NOMO-1 treated with dmso at 0.1 percent for 144 hours (cell line): ENCODE measurements at regions not wholly inside any gene's neighbourhood (a gene's known extent, or its start where the extent isn't known, plus 50 kb on each side); places are given as distances from the start of the nearest gene placed in this dataset.
A peak's percentile ranks its signal among the peaks of the same experiment; 100 is the strongest.
"Not testable (repeated sequence)": the region's sequence is repeated elsewhere in the genome, so short reads cannot be mapped to it uniquely, and the experiment has no call there.

Experiments
- DNase-seq: peaks from one replicate; lab custom pipeline; 2025; ENCODE audit not compliant: unreplicated experiment; lab: John Stamatoyannopoulos, UW

DNA sequence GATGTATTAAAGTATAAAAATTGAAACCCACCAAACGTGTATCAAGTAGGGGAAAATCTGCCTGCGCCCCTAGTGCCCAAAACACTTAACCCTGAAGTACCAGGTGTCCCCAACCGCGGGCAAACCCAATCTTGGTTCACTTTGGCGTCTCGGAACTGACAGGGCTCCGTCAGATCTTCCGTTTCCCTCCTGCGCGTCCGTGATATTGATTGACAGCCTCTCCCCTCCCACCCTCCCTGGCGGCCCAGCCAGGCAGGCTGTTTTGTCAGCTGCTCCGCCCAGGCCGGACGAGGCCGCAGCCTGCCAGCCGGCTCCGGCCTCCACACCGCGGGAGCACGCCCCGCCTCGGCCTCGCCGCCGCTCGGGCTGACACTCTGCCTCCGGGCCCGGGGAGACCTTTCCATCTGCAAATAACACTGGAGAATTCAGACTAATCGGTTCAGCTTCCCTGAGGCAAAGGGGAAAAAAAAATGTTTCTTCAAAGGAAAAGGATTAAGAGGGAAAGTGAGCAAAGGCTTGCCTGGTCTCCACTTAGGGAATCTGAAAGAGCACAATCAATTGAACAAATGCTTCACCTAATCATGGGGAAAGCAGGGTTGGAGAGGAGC, 234.9 kb upstream of the MCHR2 start:
- DNase-seq: peak; percentile 66

DNA sequence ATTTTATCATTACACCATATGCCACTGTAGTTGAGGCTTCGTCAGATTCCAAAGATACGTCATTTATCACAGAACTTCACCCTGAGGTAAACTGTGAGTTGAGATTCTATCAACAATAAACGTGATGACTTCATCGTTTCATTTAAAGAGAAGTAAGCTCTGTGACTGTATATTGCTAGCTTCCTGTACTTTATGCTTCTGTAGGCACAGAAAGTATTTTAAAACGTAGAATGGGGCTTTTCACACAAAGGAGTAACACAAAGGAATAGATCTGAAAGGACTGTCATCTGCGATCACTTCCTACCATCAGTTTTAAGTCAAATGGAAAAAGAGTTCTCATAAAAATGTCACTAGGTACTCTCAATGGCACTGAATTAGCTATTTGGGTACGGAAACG, 234.4 kb upstream of the MCHR2 start:
- no peak for DNase-seq

DNA sequence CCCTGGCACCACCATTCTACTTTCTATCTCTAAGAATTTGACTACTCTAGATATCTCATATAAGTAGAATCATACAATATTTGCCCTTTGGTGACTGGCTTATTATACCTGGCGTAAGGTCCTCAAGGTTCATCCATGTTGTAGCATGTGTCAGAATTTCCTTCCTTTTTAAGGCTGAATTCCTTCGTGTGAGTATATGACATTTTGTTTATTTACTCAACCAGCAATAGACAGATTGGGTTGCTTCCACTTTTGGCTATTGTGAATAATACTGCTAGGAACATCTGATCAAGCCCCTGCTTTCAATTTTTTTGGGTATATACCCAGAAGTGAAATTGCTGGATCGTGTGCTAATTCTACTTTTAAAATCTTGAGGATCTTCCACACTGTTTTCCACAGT, 232.8 kb upstream of the MCHR2 start:
- DNase-seq: no peak

DNA sequence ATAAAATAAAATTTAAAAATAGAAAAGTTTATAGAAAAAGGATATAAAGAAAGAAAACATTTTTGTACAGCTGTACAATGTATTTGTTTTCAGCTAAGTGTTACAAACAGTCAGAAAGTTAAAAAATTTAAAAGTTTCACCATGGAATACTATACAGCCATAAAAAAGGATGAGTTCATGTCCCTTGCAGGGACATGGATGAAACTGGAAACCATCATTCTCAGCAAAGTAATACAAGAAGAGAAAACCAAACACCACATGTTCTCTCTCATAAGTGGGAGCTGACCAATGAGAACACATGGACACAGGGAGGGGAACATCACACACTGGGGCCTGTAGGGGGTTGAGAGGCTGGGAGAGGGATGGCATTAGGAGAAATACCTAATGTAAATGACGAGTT, 229.9 kb upstream of the MCHR2 start:
- not testable (repeated sequence) for DNase-seq

- DNase-seq: no peak
Measured at GRCh38 chr6:100220543-100220942, 226.5 kb upstream of the MCHR2 start.

DNA sequence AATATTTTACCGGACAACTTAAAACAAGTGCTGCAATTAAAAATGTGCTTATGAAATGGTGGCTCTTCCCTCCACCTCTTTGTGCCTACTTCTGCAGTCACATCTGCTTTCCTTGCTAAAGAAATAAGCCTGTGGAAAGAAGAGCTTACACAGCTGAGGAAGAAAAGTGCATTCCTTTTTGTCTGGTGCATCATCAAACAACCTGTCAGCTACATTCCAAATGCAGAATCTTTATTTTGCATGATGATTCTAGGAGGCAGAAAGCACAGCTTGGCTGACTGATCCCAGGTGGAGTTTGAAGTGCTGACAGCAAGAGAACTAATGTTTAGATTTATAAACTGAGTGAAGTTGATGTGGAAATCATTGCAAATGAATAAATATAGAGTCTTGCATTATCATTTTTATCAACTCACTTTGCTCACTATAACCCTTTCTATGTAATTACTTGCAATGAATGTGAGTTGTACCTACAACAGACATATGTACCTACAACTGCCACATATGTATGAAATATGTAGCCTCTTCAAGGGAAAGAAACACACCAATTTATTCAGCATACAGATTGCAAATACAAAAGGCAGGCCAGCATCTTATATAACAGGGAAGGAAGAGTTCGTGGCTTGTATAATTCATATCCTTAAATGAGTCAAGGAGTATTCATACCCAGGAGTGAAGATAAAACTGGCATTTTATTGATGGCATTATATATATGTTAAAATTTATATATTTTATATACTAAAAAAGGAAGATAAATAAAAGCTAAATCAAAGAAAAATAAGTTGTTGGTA, 223.4 kb upstream of the MCHR2 start:
- DNase-seq: no peak

GRCh38 chr6:100216760-100217159, 222.7 kb upstream of the MCHR2 start:
- no peak for DNase-seq

DNA sequence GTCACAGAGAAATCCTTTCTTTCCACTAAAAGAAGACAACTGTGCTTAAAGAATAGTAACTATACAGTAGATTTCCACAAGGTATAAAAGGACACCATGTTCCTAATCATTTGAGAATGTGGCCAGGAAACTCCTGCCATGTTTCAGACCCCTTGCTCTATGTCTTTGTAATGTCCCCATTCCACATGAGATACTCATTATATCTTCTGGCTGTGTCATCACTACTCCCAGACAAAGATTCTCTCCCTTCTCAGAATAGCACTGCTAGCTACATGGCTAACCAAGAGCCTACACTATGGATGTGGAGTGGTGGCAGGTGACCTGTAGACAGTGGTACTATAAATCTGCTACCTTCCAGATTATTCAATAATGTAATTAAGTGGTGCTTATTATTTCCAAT, 218.1 kb upstream of the MCHR2 start:
- DNase-seq: no peak

DNA sequence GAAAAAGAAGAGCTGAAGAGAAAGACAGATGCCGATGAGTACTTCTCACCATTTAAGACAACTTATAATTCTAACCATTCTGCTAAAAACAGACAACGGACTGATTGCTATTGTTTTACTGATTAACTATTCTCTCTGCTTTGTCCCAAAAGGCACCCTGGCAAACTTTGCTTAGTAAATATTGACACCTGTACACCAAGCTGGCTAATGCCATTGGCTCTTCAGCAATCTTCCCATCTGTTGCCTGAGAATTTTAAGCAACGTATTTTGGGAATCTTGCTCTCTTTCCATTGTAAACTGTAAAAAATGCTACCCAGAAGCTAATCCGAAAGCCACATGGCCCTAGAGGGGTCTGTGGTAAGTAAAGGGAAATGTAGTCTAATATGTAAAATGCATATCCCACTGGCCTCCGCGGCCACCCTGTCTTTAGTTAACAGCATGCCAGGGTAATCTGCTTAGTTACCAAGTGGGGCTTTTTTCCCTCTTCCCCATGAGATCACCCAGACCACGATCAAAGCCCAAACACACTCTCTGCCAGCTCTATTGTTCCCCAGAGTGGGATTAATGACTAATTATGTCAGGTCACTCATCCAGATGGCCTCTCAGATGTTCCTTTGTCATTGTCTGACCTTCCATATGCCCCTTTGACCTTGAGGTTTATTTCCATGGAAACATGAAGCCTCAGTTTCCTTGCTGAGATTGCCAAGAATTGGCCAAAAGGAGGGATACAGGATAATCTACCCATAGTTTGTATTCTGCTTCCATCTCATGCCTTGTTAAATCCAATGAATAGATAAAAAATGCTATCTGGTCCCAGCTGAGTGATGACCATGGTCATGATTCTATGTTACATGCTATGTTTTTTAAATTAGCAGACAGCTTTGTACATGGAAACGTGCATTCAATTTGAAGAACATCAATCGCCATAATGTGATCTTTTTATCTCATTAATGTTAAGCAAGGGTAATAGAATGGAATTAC, 216.4 kb upstream of the MCHR2 start:
- no peak for DNase-seq

- no peak for DNase-seq
Measured at GRCh38 chr6:100209323-100210136, 215.5 kb upstream of the MCHR2 start.

DNA sequence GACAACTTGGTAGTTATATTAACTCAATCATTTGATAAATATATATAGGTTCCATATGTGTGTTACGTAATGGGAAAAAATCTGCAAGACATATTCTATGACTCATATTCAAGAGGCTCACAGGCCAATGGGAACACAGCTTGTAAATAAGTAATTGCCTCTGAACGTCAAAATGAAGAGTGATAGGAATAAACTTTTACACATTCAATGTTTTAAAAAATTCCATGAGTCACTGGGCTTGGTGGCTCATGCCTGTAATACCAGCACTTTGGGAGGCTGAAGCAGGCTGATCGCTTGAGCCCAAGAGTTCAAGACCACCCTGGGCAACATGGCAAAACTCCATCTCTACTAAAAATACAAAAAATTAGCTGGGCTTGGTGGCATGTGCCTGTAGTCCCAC, 209.4 kb upstream of the MCHR2 start:
- DNase-seq: peak; percentile 10

DNA sequence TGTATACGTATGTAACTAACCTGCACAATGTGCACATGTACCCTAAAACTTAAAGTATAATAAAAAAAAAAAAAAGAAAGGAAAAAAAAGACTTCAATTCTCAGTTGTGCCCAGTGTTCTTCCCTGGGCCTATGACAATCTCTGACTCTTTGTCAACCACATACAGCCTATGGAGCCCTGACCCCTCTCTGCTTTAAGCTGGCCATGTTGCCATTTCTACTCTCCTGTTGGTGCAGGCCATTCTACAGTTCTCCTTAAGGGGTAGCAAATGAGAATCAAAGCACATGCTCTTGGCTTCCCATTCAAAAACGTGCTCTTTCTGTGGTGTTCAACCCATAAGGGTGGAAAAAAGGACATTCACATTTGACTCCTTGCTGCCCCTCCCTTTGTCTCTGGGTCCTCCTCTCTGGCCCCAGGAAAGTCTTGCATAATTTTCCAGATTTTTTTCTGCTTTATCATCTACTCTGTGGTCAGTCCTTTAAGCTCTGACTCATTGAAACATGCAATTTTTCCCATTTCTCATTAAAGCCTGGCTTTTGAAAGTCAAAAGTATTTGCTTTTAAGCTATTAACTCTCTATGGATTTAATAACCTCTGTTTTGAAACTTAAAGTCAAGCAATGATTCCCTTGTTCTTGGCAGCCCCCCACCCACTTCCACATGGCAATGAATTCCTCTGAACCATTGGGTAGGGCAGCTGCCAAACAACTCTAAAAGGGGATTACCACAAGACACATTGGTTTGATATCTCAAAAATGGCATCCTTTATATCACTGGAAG, 208.6 kb upstream of the MCHR2 start:
- peak; percentile 55 for DNase-seq

GRCh38 chr6:100196214-100196982, 202.4 kb upstream of the MCHR2 start:
- DNase-seq: not testable (repeated sequence)

DNA sequence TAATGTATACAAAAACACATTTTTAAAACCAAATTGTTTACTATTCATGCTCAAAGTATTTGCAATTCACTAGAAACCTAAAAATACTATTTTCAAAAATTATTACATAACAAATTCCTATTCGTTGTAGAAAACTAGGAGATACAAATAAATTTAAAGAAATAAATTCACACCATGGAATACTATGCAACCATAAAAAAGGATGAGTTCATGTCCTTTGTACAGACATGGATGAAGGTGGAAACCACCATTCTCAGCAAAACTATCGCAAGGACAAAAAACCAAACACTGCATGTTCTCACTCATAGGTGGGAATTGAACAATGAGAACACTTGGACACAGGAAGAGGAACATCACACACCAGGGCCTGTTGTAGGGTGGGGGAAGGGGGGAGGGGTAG, 201.2 kb upstream of the MCHR2 start:
- DNase-seq: not testable (repeated sequence)

GRCh38 chr6:100194535-100194934, 200.5 kb upstream of the MCHR2 start:
- DNase-seq: no peak

GRCh38 chr6:100188754-100189153, 194.7 kb upstream of the MCHR2 start:
- no peak for DNase-seq

DNA sequence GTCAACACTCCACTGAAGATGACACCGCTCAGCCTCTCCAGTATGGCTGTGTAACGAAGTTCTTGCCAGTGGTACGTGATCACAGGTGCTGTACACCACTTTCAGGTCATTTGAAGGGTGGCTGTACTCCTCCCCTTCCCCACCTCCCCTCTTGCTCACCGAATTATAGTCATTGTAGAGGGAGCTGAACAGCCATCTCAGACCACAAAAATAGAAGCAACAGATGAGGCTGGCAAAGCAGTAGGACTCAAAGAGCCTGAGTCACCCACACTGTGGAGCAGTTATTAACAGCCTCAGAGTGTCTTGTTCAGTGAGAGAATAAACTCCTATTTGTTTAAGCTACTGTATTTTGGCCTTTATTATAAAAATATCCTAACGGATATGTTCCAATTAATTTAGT, 192.5 kb upstream of the MCHR2 start:
- DNase-seq: no peak

DNA sequence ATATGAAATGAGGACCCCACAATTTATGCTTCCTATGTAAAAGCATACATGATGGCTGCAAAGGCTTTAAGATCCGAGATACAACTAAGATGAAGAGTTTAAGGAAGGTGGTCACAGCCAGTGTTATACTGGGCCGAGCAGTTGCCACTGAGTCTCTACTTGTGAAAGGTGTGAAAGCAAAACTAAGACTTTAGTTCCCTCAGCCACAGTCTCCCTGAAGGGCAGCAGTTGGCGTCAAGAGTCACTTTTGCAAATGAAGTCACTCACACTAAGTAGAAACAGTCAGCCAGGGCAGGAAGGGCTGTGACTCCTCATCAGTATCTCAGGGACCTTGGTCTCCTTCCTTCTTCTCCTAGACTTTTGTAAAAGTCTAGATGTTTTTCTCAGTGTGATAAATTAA, 191.6 kb upstream of the MCHR2 start:
- DNase-seq: no peak

DNA sequence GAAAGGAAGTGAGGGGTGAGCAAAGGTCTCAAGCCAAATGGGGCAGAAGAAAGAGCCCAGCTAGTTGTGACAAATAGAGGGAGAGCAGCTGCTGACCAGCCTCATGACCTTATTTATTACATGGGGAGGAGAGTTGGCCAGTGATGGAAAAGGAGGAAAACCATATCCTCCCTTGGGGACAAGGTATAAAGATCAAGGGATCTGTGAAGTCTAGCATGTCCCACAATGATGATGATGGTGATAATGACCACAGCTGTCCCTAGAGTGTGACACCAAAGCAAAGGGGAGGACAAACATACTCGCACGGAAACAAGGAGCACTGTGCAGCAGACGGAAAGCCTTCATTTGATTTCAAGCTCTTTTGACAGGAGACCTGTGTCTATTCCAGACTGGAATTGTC, 190.4 kb upstream of the MCHR2 start:
- no peak for DNase-seq
